ENCODE measurements at regions not wholly inside any gene's neighbourhood (a gene's known extent, or its start where the extent isn't known, plus 50 kb on each side); places are given as distances from the start of the nearest gene placed in this dataset.

GRCh38 chr1:215466361-215466760, 100.7 kb upstream of the KCTD3 start:
- no peak for DNase-seq

GRCh38 chr1:215471463-215471862, 95.6 kb upstream of the KCTD3 start:
- no peak for DNase-seq

- DNase-seq: no peak
These were observed 94.4 kb upstream of the KCTD3 start for GRCh38 chr1:215472723-215473122.

GRCh38 chr1:215473943-215474342, 93.2 kb upstream of the KCTD3 start:
- DNase-seq: no peak

GRCh38 chr1:215474940-215475339, 92.2 kb upstream of the KCTD3 start:
- DNase-seq: no peak

GRCh38 chr1:215475796-215476481, 91.2 kb upstream of the KCTD3 start:
- DNase-seq: no peak

GRCh38 chr1:215476541-215476940, 90.6 kb upstream of the KCTD3 start:
- DNase-seq: no peak

- DNase-seq: no peak
These were observed 89.5 kb upstream of the KCTD3 start for GRCh38 chr1:215477632-215478031.

- DNase-seq: no peak
These were observed 87.5 kb upstream of the KCTD3 start for GRCh38 chr1:215479567-215479966.

GRCh38 chr1:215482079-215482478, 85.0 kb upstream of the KCTD3 start:
- DNase-seq: no peak

GRCh38 chr1:215484171-215484939, 82.7 kb upstream of the KCTD3 start:
- no peak for DNase-seq

GRCh38 chr1:215487466-215487865, 79.6 kb upstream of the KCTD3 start:
- no peak for DNase-seq

- DNase-seq: no peak
These were observed 78.3 kb upstream of the KCTD3 start for GRCh38 chr1:215488850-215489249.

GRCh38 chr1:215489771-215490565, 77.1 kb upstream of the KCTD3 start:
- no peak for DNase-seq

GRCh38 chr1:215497528-215497927, 69.6 kb upstream of the KCTD3 start:
- DNase-seq: no peak

GRCh38 chr1:215501496-215501895, 65.6 kb upstream of the KCTD3 start:
- DNase-seq: no peak

GRCh38 chr1:215502081-215502480, 65.0 kb upstream of the KCTD3 start:
- no peak for DNase-seq

- no peak for DNase-seq
These were observed 60.0 kb upstream of the KCTD3 start for GRCh38 chr1:215507119-215507518.

- no peak for DNase-seq
These were observed 58.8 kb upstream of the KCTD3 start for GRCh38 chr1:215508311-215508710.

Measured in skin of body (tissue), 1 donor.